Hepatocyte (in vitro differentiated cells): ENCODE measurements at regions not wholly inside any gene's neighbourhood (a gene's known extent, or its start where the extent isn't known, plus 50 kb on each side); places are given as distances from the start of the nearest gene placed in this dataset.

Experiments
- CTCF ChIP-seq: fragments of 200-600 bp; sonication (generic); IDR thresholded peaks from 2 replicates; pipeline ENCODE4 v1.5.1; 2016; ENCODE audit warnings: antibody characterized with exemption, mild to moderate bottlenecking; ENCODE audit not compliant: poor library complexity
- EZH2 ChIP-seq: fragments of 200-600 bp; sonication (generic); IDR thresholded peaks from 2 replicates; pipeline ENCODE4 v1.6.1; 2016; ENCODE audit warnings: antibody characterized with exemption, mild to moderate bottlenecking, borderline replicate concordance
- EZH2phosphoT487 ChIP-seq: fragments of 200-600 bp; sonication (generic); IDR thresholded peaks from one replicate; pipeline ENCODE4 v1.6.1; 2018; ENCODE audit warnings: antibody characterized with exemption, mild to moderate bottlenecking, low read depth, moderate library complexity; ENCODE audit not compliant: unreplicated experiment, severe bottlenecking

- TF ChIP-seq EZH2phosphoT487 (no peak), CTCF (no peak), EZH2 (no peak)
Observed at GRCh38 chr17:77548967-77549366, 408.2 kb downstream of the SEC14L1 start.
